LNCAP (cell line): ENCODE measurements at regions not wholly inside any gene's neighbourhood (a gene's known extent, or its start where the extent isn't known, plus 50 kb on each side); places are given as distances from the start of the nearest gene placed in this dataset.

ENCODE experiments used
- TF ChIP-seq, protein P1 (sequence below): fragments of 450-650 bp; IDR thresholded peaks from 2 replicates; pipeline ENCODE4 v1.5.1; 2017; ENCODE audit warnings: mild to moderate bottlenecking

DNA sequence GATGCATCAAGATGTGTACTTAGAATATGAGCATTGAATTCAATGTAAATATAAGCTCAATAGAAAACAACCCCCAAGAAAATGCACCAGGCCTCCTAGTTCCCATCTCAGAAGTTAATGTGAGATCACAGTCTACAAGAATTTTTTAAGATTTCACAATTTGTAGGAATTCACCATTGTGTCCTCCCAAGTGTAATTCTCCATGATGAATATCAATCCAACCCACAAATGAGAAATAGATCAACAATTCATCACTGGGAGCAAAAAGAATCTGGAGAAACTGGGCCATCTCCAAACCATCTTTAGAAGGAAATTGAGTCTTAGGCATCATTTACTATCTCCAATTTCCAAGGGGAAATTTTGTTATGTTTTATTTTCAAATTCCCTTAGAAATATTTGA lies 310.5 kb upstream of the GOT2 start:
- TF ChIP-seq, protein P1, sequence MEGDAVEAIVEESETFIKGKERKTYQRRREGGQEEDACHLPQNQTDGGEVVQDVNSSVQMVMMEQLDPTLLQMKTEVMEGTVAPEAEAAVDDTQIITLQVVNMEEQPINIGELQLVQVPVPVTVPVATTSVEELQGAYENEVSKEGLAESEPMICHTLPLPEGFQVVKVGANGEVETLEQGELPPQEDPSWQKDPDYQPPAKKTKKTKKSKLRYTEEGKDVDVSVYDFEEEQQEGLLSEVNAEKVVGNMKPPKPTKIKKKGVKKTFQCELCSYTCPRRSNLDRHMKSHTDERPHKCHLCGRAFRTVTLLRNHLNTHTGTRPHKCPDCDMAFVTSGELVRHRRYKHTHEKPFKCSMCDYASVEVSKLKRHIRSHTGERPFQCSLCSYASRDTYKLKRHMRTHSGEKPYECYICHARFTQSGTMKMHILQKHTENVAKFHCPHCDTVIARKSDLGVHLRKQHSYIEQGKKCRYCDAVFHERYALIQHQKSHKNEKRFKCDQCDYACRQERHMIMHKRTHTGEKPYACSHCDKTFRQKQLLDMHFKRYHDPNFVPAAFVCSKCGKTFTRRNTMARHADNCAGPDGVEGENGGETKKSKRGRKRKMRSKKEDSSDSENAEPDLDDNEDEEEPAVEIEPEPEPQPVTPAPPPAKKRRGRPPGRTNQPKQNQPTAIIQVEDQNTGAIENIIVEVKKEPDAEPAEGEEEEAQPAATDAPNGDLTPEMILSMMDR: no peak

DNA sequence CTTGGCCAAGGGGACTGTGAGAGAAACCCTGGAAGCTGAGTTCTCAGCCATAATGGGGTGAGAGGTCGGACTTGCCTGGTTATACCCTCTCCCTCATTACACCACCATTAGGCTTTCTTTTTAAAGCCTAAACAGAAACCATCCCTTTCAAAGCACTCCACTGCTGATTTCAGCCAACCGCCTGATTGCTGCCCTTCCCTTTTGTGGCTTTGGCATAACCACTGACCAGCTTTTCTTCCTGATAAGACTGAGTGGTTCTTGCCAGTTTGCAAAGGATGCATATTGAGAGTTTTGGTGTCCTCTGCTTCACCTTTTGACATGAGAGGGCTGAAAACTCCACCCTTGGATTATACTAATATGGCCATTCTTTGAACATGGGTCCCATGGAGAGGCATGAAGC lies 308.2 kb upstream of the GOT2 start:
- TF ChIP-seq, protein P1: no peak

DNA sequence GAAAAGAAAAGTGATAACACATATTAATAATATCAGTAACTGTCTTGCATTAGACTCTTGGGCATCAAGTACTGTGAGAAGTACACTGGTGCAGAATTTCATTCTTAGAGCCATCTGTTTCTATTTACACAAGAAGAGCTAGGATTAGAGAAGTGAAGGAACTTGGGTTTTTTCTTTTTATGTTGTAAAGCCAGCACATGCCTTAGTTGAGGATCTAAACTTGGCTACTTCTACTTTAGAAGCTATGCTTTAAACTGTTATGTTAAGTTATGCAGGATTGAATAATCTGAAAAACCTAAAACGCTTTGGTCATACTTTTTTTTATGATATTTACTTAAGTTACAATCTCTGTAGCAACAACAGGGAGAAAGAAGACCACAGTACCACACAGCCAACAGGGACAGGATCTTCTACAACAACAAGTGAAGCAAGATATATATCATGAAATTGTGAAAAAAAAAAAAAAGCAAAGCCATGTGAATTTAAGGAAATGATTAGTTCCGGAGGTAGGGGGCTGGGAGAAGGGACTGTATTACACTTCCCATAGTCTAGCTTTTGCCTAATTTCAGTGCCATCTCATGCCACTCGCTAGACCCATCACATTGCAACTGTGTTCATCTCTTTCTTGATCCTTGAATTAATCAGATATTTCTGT lies 305.1 kb upstream of the GOT2 start:
- TF ChIP-seq, protein P1: no peak

DNA sequence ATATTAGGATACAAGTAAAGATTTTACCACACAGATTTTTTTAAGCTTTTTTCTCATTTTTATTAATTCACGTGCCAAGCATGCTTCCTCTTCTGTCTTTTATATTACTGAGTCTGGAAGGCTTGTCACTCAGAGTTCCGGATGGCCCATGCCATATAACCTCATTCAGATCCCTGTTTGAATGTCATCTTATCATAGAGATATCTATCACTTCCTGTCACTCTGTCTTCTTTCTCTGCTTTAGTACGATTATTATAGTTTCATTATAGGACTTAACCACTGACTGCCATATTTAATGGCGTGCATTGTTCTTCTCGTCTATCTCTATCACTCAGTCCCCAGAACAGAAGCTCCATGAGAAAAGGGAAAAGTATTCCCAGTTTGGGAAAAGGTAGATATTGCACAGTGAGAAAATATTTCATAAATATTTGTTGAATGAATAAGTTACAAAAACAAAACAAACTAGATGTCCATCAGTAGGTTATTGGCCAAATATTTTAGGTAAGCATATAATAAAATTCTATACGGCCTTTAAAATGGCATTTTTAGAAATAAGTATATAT lies 296.9 kb upstream of the GOT2 start:
- TF ChIP-seq, protein P1: no peak

DNA sequence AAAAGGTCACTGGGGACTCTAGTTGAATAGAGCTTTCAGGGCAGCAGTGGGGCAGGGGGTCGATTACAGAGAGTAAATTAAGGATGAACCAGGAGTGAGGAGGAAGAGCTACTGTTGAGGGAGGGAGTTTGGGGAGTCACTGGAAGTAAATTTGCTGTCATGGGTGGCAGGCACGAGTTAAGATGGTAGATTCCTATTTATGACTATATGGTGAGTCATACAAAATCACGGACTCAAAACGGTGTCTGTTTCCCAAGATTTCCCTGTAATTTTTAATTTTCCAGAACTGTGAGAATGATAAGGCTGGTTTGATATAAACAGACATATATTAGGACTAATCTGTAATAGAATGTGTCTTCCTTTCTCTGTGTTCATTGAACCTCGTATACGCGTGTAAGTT lies 287.6 kb upstream of the GOT2 start:
- TF ChIP-seq, protein P1: no peak

DNA sequence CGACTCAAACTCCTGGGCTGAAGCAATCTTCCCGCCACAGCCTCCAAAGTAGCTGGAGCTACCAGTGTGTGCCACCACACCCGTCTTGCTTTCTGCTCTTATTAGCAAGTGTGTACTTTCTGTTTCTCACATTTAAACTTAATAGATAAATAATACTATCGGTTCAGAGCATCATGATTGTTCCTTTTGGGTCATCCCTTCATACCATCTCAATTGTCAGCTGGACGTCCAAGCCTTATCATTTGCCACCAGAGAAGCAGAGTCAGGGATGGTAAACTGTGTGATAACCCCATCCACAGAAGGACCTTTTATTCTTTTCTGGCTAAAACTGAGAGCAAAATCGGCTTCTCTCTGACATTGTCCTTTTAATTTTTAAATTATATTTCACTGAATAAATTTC lies 279.8 kb upstream of the GOT2 start:
- TF ChIP-seq, protein P1: no peak

DNA sequence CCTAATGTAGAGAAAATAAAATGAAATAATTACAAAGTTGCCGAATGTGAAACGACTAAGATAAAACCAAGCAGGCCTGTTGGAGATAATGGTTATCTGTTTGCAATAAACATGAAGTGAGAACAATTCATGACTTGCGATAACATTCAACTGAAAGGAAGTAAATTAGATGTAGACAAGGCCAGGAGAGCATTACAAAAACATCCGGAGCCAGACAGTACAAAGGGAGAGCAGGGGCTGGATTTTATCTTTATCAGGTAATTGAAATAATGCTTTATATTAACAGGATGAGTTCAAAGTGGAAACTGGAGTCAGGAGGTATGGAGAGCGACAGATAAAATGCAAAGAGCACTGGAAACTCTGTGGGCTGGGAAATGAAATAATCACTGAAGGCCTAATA lies 265.6 kb upstream of the GOT2 start:
- TF ChIP-seq, protein P1: no peak

DNA sequence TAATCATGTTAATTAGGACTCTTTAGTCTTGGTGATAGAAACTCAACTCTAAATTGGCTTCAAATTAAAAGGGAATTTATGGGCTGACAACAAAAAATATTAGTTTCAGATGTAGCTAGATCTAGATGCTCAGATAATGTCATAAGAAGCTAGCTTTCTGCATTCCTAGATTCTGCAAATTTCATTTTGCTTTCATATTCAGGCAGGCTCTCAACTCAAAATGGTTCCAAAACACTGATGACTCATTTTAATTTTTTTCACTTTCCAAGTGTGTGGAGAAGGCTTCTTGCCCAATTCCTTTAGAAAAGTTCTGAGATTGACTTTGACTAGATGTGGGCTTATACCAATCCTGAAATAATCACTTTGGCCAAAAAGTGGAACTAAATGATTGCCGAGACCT lies 236.7 kb upstream of the GOT2 start:
- TF ChIP-seq, protein P1: no peak
